ENCODE measurements at regions not wholly inside any gene's neighbourhood (a gene's known extent, or its start where the extent isn't known, plus 50 kb on each side); places are given as distances from the start of the nearest gene placed in this dataset.
"Not testable (repeated sequence)": the region's sequence is repeated elsewhere in the genome, so short reads cannot be mapped to it uniquely, and the experiment has no call there.

GRCh38 chr21:27885296-27885711, 918.4 kb upstream of the ADAMTS5 start:
- in situ Hi-C loops (cut with HindIII; ENCODE audit: low pct_unique_long_range_greater_than_20kb, low sequenced_read_pairs) (no loop called here), intact Hi-C loops (cut with micrococcal nuclease; ENCODE audit: unreplicated experiment) (no loop called here)
- no peak overlapping the region for H3K4me3 ChIP-seq (ENCODE audit: low read depth in 2 of 2, low read length in 2 of 2)
- H3K9me3 ChIP-seq (ENCODE audit: control insufficient read depth, insufficient read depth, low read depth, low read length) = no peaks in the 10 kb centered on the region
- ATAC-seq = no peak
- H3K27me3 ChIP-seq (ENCODE audit: control insufficient read depth, insufficient read depth, low read length) = no peaks in the 10 kb centered on the region
- no TSS peak for BruUV-seq (replicated peaks)
- no peak for DNase-seq (ENCODE audit: low read depth, low spot score)
- H3K4me1 ChIP-seq (ENCODE audit: control insufficient read depth, insufficient read depth, low read length) = no peaks in the 10 kb centered on the region
- H3K27ac ChIP-seq (ENCODE audit: low read length) = no peak overlapping the region
- ChIA-PET POLR2A (no interaction called here), CTCF (no interaction called here)
- no peak for TF ChIP-seq SIN3A (IDR thresholded peaks at IDR 0.05; ENCODE audit: borderline replicate concordance, insufficient read depth, low read depth, low read length)
- TF ChIP-seq REST (IDR thresholded peaks at IDR 0.05; ENCODE audit: insufficient read depth in 1 of 2, low read depth in 2 of 2, low read length in 1 of 2) = no peak
- TF ChIP-seq TCF7L2 (IDR thresholded peaks at IDR 0.05; ENCODE audit: low read depth, low read length) = no peak
- TF ChIP-seq POLR2AphosphoS5 (IDR thresholded peaks at IDR 0.05; ENCODE audit: low read depth, low read length) = no peak
- TF ChIP-seq CTCF (IDR thresholded peaks at IDR 0.05) = no peak
- no peaks in the 10 kb centered on the region for H3K36me3 ChIP-seq (ENCODE audit: control insufficient read depth, insufficient read depth, low read length)

GRCh38 chr21:27881331-27881730, 914.4 kb upstream of the ADAMTS5 start:
- intact Hi-C loops (cut with micrococcal nuclease; ENCODE audit: unreplicated experiment); H3K9me3 ChIP-seq (ENCODE audit: control insufficient read depth, insufficient read depth, low read depth, low read length); H3K4me3 ChIP-seq (ENCODE audit: low read depth in 2 of 2, low read length in 2 of 2); CTCF ChIA-PET; DNase-seq (ENCODE audit: low read depth, low spot score); POLR2A ChIA-PET; H3K27me3 ChIP-seq (ENCODE audit: control insufficient read depth, insufficient read depth, low read length); H3K36me3 ChIP-seq (ENCODE audit: control insufficient read depth, insufficient read depth, low read length); ATAC-seq; H3K27ac ChIP-seq (ENCODE audit: low read length); in situ Hi-C loops (cut with HindIII; ENCODE audit: low pct_unique_long_range_greater_than_20kb, low sequenced_read_pairs); BruUV-seq (replicated peaks); H3K4me1 ChIP-seq (ENCODE audit: control insufficient read depth, insufficient read depth, low read length): not testable (repeated sequence)

- BruUV-seq (replicated peaks); H3K27ac ChIP-seq (ENCODE audit: low read length); H3K36me3 ChIP-seq (ENCODE audit: control insufficient read depth, insufficient read depth, low read length); DNase-seq (ENCODE audit: low read depth, low spot score); H3K27me3 ChIP-seq (ENCODE audit: control insufficient read depth, insufficient read depth, low read length); CTCF ChIA-PET; POLR2A ChIA-PET; H3K9me3 ChIP-seq (ENCODE audit: control insufficient read depth, insufficient read depth, low read depth, low read length); H3K4me1 ChIP-seq (ENCODE audit: control insufficient read depth, insufficient read depth, low read length); intact Hi-C loops (cut with micrococcal nuclease; ENCODE audit: unreplicated experiment); ATAC-seq; H3K4me3 ChIP-seq (ENCODE audit: low read depth in 2 of 2, low read length in 2 of 2); in situ Hi-C loops (cut with HindIII; ENCODE audit: low pct_unique_long_range_greater_than_20kb, low sequenced_read_pairs): not testable (repeated sequence)
Measured at GRCh38 chr21:27872411-27872810, 905.5 kb upstream of the ADAMTS5 start.

- H3K36me3 ChIP-seq (ENCODE audit: control insufficient read depth, insufficient read depth, low read length); POLR2A ChIA-PET; intact Hi-C loops (cut with micrococcal nuclease; ENCODE audit: unreplicated experiment); H3K27ac ChIP-seq (ENCODE audit: low read length); CTCF ChIA-PET; H3K27me3 ChIP-seq (ENCODE audit: control insufficient read depth, insufficient read depth, low read length); H3K4me3 ChIP-seq (ENCODE audit: low read depth in 2 of 2, low read length in 2 of 2); in situ Hi-C loops (cut with HindIII; ENCODE audit: low pct_unique_long_range_greater_than_20kb, low sequenced_read_pairs); BruUV-seq (replicated peaks); H3K4me1 ChIP-seq (ENCODE audit: control insufficient read depth, insufficient read depth, low read length); H3K9me3 ChIP-seq (ENCODE audit: control insufficient read depth, insufficient read depth, low read depth, low read length); DNase-seq (ENCODE audit: low read depth, low spot score); ATAC-seq: not testable (repeated sequence)
Measured at GRCh38 chr21:27870755-27871154, 903.9 kb upstream of the ADAMTS5 start.

GRCh38 chr21:27860314-27860955, 893.5 kb upstream of the ADAMTS5 start:
- in situ Hi-C loops (cut with HindIII; ENCODE audit: low pct_unique_long_range_greater_than_20kb, low sequenced_read_pairs); POLR2A ChIA-PET: not testable (repeated sequence)

More at GRCh38 chr21:27860314-27860955, 893.5 kb upstream of the ADAMTS5 start:
- intact Hi-C loops (cut with micrococcal nuclease; ENCODE audit: unreplicated experiment); H3K27ac ChIP-seq (ENCODE audit: low read length); ATAC-seq; H3K27me3 ChIP-seq (ENCODE audit: control insufficient read depth, insufficient read depth, low read length); BruUV-seq (replicated peaks); DNase-seq (ENCODE audit: low read depth, low spot score); H3K4me3 ChIP-seq (ENCODE audit: low read depth in 2 of 2, low read length in 2 of 2); CTCF ChIA-PET; H3K4me1 ChIP-seq (ENCODE audit: control insufficient read depth, insufficient read depth, low read length); H3K36me3 ChIP-seq (ENCODE audit: control insufficient read depth, insufficient read depth, low read length); H3K9me3 ChIP-seq (ENCODE audit: control insufficient read depth, insufficient read depth, low read depth, low read length): not testable (repeated sequence)
